KOPT-K1 (cell line): ENCODE measurements at regions not wholly inside any gene's neighbourhood (a gene's known extent, or its start where the extent isn't known, plus 50 kb on each side); places are given as distances from the start of the nearest gene placed in this dataset.

Experiments used
- H3K27ac ChIP-seq: fragments of 200-600 bp; sonication (generic); 2 replicates; pipeline ENCODE4 v1.5.1; 2016; ENCODE audit warnings: antibody characterized with exemption, mild to moderate bottlenecking, low read depth, low read length; ENCODE audit not compliant: poor library complexity, severe bottlenecking
- H3K36me3 ChIP-seq: fragments of 200-600 bp; sonication (generic); 2 replicates; pipeline ENCODE4 v1.5.1; 2017; ENCODE audit warnings: antibody characterized with exemption, mild to moderate bottlenecking, low read length, moderate library complexity; ENCODE audit not compliant: insufficient read depth
- H3K9me3 ChIP-seq: fragments of 200-600 bp; sonication (generic); 2 replicates; pipeline ENCODE4 v1.5.1; 2017; ENCODE audit warnings: antibody characterized with exemption, low read length, mild to moderate bottlenecking; ENCODE audit not compliant: insufficient read depth, poor library complexity, severe bottlenecking

GRCh38 chr5:6806668-6807067, 93.4 kb downstream of the TENT4A start:
- H3K9me3 ChIP-seq: peaks cover 16% of the 10 kb centered on the region
- no peak overlapping the region for H3K27ac ChIP-seq
- no peaks in the 10 kb centered on the region for H3K36me3 ChIP-seq

- Histone ChIP-seq H3K36me3 (no peaks in the 10 kb centered on the region), H3K27ac (no peak overlapping the region), H3K9me3 (peaks cover 16% of the 10 kb centered on the region)
Observed at GRCh38 chr5:6808462-6808861, 95.2 kb downstream of the TENT4A start.

DNA sequence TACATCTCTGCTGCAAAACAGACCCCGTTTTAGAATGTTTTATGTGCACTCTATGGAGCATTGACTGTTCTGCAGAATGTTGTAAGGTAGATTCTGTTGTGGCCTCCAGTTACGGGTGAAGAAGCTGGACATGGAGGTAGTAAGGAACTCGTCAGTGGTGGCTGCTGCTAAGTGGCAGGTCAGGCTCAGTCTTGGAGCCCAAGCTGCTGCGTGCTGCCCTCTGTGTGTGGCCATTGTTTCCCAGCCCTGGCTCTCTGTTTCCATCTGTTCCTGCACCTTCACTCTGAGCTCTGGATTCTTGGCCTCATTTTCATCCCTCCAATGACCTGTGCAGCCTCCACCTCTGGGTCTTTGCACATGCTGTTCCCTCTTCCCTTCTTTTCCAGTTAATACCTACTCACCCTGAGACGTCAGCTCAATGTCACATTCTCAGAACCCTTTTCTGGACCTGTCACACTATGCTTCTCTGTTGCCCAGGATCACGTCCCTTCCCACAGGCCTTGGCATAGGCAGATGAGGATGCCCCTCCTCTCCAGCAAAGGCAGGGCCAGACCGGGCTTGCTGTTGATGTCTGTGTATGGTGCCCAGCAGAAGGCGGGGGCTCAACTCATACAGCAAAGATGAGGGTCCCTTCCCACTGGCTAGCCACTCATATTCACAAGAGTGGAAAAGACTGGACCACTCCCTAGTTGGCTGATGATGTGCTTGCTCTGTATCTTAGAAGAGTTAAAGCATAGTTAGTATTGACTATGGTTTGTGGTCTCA, 97.6 kb downstream of the TENT4A start:
- H3K27ac ChIP-seq: no peak overlapping the region
- H3K36me3 ChIP-seq: no peaks in the 10 kb centered on the region
- H3K9me3 ChIP-seq: peaks cover 11% of the 10 kb centered on the region

DNA sequence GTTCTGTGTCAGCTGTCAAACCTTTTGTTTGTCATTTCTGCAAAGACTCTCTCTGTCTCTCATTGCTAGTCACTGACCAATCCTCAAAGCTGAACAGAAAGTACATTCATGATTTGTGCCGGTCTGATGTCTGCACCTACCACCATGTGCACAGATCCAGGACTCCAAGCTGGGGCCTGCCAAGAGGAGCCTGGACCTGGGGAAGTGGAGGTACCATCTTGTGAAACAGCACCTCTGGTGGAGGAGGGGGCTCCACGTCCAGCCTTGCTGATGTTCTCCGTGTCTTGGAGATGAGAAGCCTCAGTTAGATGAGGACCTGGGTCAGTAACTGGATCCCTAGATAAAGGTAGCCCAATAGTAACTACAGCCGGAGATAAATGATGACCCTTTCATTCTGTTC, 98.9 kb downstream of the TENT4A start:
- no peaks in the 10 kb centered on the region for H3K36me3 ChIP-seq
- no peak overlapping the region for H3K27ac ChIP-seq
- no peaks in the 10 kb centered on the region for H3K9me3 ChIP-seq

DNA sequence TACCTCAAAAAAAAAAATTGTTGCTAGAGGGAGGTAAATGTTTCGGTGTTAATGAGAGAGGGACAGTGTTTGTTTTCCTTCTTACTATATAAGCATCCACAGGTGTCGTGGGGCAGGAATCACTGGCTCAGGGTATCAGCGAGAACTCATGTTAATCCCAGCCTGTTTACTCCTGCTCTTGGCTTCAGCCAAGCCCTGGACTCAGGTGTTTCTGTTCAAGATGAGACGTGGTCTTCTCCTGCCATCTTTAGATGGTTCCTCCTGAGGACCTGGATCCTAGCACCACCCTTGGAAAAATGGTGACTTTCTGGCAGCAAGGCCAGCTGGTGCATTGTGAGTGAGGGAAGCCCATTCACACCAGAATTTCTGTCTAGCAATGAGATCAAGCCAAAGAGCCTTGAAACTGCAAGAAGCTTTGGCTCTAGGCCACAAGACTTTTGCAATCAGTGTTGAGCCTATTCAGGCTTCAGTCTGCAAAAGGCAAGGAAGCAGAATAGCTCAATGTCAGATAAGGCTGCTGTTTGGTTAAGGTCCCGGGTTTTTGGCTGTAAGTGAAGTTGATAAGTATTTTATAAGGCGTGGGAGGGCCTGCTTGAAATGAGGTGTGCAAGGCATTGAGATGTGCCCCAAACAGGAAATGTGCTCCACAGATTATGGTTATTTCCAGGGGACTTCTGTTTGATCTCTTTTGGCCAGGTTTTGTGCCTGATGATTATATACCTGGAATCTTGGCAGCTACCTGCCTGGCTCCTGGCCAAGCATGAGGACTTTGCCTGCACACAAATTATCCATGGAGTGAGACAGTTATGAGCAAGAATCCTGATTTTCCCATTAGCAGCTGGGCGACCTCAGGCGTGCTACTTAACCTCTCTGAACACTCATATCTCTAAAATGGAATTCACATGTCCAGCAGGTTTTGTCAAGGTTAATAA, 99.8 kb downstream of the TENT4A start:
- Histone ChIP-seq H3K27ac (no peak overlapping the region), H3K36me3 (no peaks in the 10 kb centered on the region), H3K9me3 (no peaks in the 10 kb centered on the region)

GRCh38 chr5:6814816-6815215, 101.6 kb downstream of the TENT4A start:
- Histone ChIP-seq H3K36me3 (no peaks in the 10 kb centered on the region), H3K9me3 (no peaks in the 10 kb centered on the region), H3K27ac (no peak overlapping the region)

GRCh38 chr5:6818594-6819511, 105.6 kb downstream of the TENT4A start:
- Histone ChIP-seq H3K9me3 (peaks cover 11% of the 10 kb centered on the region), H3K27ac (no peak overlapping the region), H3K36me3 (no peaks in the 10 kb centered on the region)

DNA sequence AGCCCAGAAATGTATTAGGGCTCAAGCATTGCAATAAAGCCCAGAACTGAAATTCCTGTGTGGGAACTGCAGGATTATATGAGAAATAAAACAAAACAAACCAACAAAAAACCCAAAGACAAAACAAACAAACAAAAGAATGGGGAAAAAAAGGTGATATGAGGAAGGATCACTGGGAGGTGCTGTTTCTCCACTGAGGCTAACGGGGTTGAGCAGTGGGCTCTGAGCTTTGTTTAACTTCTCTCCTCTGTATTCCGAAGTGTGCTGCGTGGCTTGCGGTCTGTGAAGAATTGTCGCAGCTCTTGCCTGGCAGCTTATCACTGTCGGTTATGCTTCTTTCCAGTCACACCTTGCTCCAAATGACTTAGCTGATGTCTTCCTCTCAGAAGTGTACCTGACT, 106.3 kb downstream of the TENT4A start:
- no peaks in the 10 kb centered on the region for H3K36me3 ChIP-seq
- no peak overlapping the region for H3K27ac ChIP-seq
- peaks cover 11% of the 10 kb centered on the region for H3K9me3 ChIP-seq

GRCh38 chr5:6820851-6821479, 107.7 kb downstream of the TENT4A start:
- H3K9me3 ChIP-seq: peaks cover 11% of the 10 kb centered on the region
- no peak overlapping the region for H3K27ac ChIP-seq
- H3K36me3 ChIP-seq: no peaks in the 10 kb centered on the region

GRCh38 chr5:6822068-6822467, 108.8 kb downstream of the TENT4A start:
- Histone ChIP-seq H3K9me3 (peaks cover 11% of the 10 kb centered on the region), H3K27ac (no peak overlapping the region), H3K36me3 (no peaks in the 10 kb centered on the region)

- H3K9me3 ChIP-seq: peaks cover 11% of the 10 kb centered on the region
- H3K36me3 ChIP-seq: no peaks in the 10 kb centered on the region
- no peak overlapping the region for H3K27ac ChIP-seq
Observed at GRCh38 chr5:6822556-6823343, 109.5 kb downstream of the TENT4A start.

DNA sequence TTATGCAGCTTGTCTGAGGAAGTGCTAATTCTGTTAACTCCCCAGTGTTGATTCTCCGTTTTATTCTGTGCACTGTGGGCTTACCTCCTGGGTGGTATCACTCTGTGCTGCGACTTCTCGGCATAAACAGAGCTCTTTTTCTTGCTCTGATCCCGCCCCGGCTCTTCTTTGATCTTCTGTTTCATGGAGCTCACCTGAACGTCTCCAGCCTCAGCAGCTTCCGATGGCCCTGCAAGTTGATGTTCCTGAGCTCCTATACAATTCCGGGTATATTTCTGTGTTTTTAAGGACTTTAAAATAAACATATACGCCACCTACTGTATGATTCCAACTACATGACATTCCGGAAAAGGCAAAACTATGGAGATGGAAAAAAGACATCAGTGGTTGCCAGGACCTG, 110.8 kb downstream of the TENT4A start:
- H3K27ac ChIP-seq: no peak overlapping the region
- peaks cover 11% of the 10 kb centered on the region for H3K9me3 ChIP-seq
- no peaks in the 10 kb centered on the region for H3K36me3 ChIP-seq

GRCh38 chr5:6825678-6826244, 112.5 kb downstream of the TENT4A start:
- H3K27ac ChIP-seq: no peak overlapping the region

More at GRCh38 chr5:6825678-6826244, 112.5 kb downstream of the TENT4A start:
- no peaks in the 10 kb centered on the region for H3K36me3 ChIP-seq
- peaks cover 14% of the 10 kb centered on the region for H3K9me3 ChIP-seq
